NAMALWA (cell line): ENCODE measurements at regions not wholly inside any gene's neighbourhood (a gene's known extent, or its start where the extent isn't known, plus 50 kb on each side); places are given as distances from the start of the nearest gene placed in this dataset.
"Not testable (repeated sequence)": the region's sequence is repeated elsewhere in the genome, so short reads cannot be mapped to it uniquely, and the experiment has no call there.

ENCODE experiments used
- DNase-seq: peaks from one replicate; pipeline ENCODE4 v3.0.0-alpha.2; 2015; ENCODE audit warnings: low spot score

- DNase-seq: no peak
Measured at GRCh38 chr17:34024386-34024785, 230.7 kb upstream of the CCL2 start.

GRCh38 chr17:34024806-34025551, 230.1 kb upstream of the CCL2 start:
- no peak for DNase-seq

GRCh38 chr17:34030601-34031000, 224.5 kb upstream of the CCL2 start:
- not testable (repeated sequence) for DNase-seq

- not testable (repeated sequence) for DNase-seq
Measured at GRCh38 chr17:34032305-34032704, 222.8 kb upstream of the CCL2 start.

GRCh38 chr17:34038786-34039185, 216.3 kb upstream of the CCL2 start:
- DNase-seq: not testable (repeated sequence)

- DNase-seq: not testable (repeated sequence)
Measured at GRCh38 chr17:34039213-34039612, 215.9 kb upstream of the CCL2 start.

GRCh38 chr17:34039759-34040555, 215.1 kb upstream of the CCL2 start:
- not testable (repeated sequence) for DNase-seq

GRCh38 chr17:34045990-34046389, 209.1 kb upstream of the CCL2 start:
- no peak for DNase-seq

- DNase-seq: no peak
Measured at GRCh38 chr17:34051046-34051445, 204.0 kb upstream of the CCL2 start.

GRCh38 chr17:34054495-34054894, 200.6 kb upstream of the CCL2 start:
- no peak for DNase-seq

- no peak for DNase-seq
Measured at GRCh38 chr17:34055606-34056005, 199.5 kb upstream of the CCL2 start.

- no peak for DNase-seq
Measured at GRCh38 chr17:34059423-34060220, 195.5 kb upstream of the CCL2 start.

GRCh38 chr17:34066528-34066927, 188.6 kb upstream of the CCL2 start:
- DNase-seq: no peak

- DNase-seq: no peak
Measured at GRCh38 chr17:34067011-34067410, 188.1 kb upstream of the CCL2 start.

GRCh38 chr17:34068571-34068970, 186.5 kb upstream of the CCL2 start:
- no peak for DNase-seq

GRCh38 chr17:34070712-34071111, 184.4 kb upstream of the CCL2 start:
- DNase-seq: no peak

- DNase-seq: no peak
Measured at GRCh38 chr17:34071886-34072420, 183.1 kb upstream of the CCL2 start.

GRCh38 chr17:34075076-34075475, 180.0 kb upstream of the CCL2 start:
- DNase-seq: no peak

- no peak for DNase-seq
Measured at GRCh38 chr17:34076743-34077631, 178.1 kb upstream of the CCL2 start.

GRCh38 chr17:34081269-34081668, 173.8 kb upstream of the CCL2 start:
- DNase-seq: peak; percentile 26

- no peak for DNase-seq
Measured at GRCh38 chr17:34082404-34082803, 172.7 kb upstream of the CCL2 start.
